Neural crest cell (in vitro differentiated cells): ENCODE measurements at regions not wholly inside any gene's neighbourhood (a gene's known extent, or its start where the extent isn't known, plus 50 kb on each side); places are given as distances from the start of the nearest gene placed in this dataset.

Experiments
- DNase-seq: peaks from one replicate; pipeline ENCODE4 v3.0.0; 2021; ENCODE audit warnings: low read depth, mixed read lengths, low spot score
- H3K27ac Mint-ChIP-seq: one replicate; pipeline ENCODE4 v1.8.0; 2021; ENCODE audit warnings: mild to moderate bottlenecking, mixed read lengths; ENCODE audit not compliant: unreplicated experiment
- H3K27me3 Mint-ChIP-seq: 2 replicates; pipeline ENCODE4 v1.8.0; 2021; ENCODE audit warnings: low read depth, mild to moderate bottlenecking, mixed read lengths
- H3K36me3 Mint-ChIP-seq: 2 replicates; pipeline ENCODE4 v1.8.0; 2021; ENCODE audit warnings: low read depth, mild to moderate bottlenecking, mixed read lengths
- H3K4me1 Mint-ChIP-seq: 2 replicates; pipeline ENCODE4 v1.8.0; 2021; ENCODE audit warnings: mixed read lengths
- H3K4me3 Mint-ChIP-seq: one replicate; pipeline ENCODE4 v1.8.0; 2021; ENCODE audit warnings: mild to moderate bottlenecking, mixed read lengths
- H3K9me3 Mint-ChIP-seq: 2 replicates; pipeline ENCODE4 v1.8.0; 2021; ENCODE audit warnings: mixed read lengths
- TF ChIP-seq, protein P1 (sequence below): fragments of 200-600 bp; sonication (generic); conservative IDR thresholded peaks from 2 replicates; pipeline ENCODE4 v1.5.0; 2021; ENCODE audit warnings: antibody characterized with exemption, mild to moderate bottlenecking

DNA sequence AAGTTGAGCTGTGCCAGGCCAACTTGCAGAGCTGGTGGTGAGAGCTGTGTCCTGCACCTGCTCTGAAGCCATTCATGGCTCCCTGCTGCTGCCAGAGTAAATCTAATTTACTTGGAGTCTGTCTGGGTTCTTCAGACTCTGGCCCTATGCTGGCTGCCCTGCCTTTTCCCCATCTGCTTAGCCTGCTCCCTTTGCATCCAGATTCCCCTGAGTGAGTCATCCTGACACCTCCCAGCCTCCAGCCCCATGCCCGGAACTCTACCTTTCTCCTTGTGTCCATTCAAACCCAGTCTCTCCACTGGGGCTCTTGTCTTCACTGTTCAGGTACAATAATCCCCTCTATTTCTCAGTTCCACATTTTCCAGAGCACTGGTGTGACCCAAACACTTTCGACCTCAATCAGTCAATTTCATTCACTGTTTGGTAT lies 434.4 kb upstream of the ZMIZ1 start:
- Mint-ChIP-seq H3K36me3 (no peaks in the 10 kb centered on the region), H3K27me3 (no peaks in the 10 kb centered on the region), H3K27ac (peak overlapping the region; percentile 7), H3K4me3 (no peak overlapping the region), H3K9me3 (peaks cover 3% of the 10 kb centered on the region), H3K4me1 (peaks cover 9% of the 10 kb centered on the region)
- TF ChIP-seq, protein P1, sequence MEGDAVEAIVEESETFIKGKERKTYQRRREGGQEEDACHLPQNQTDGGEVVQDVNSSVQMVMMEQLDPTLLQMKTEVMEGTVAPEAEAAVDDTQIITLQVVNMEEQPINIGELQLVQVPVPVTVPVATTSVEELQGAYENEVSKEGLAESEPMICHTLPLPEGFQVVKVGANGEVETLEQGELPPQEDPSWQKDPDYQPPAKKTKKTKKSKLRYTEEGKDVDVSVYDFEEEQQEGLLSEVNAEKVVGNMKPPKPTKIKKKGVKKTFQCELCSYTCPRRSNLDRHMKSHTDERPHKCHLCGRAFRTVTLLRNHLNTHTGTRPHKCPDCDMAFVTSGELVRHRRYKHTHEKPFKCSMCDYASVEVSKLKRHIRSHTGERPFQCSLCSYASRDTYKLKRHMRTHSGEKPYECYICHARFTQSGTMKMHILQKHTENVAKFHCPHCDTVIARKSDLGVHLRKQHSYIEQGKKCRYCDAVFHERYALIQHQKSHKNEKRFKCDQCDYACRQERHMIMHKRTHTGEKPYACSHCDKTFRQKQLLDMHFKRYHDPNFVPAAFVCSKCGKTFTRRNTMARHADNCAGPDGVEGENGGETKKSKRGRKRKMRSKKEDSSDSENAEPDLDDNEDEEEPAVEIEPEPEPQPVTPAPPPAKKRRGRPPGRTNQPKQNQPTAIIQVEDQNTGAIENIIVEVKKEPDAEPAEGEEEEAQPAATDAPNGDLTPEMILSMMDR, result no peak
- DNase-seq, result no peak

DNA sequence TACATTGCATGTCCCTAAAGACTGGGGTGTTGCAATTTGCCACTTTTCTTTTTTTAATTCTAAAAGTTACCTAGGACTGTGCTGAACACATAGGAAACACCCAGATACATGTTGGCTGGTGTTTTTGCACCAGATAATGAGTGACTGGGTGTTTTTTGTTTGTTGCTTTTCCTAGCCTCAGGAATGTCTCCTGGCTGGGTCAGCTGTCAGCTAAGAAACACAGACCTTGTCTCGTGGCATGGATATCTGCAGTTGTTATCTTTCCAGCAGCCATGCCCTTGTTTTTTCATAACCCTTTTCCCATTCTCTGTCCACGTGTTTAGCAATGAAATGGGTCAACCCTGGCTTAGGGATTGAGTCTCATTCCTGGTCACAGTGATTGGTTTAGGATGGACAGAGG lies 433.9 kb upstream of the ZMIZ1 start:
- Mint-ChIP-seq H3K4me1 (peaks cover 9% of the 10 kb centered on the region), H3K27ac (peak overlapping the region; percentile 7), H3K27me3 (no peaks in the 10 kb centered on the region), H3K4me3 (no peak overlapping the region), H3K9me3 (peaks cover 3% of the 10 kb centered on the region), H3K36me3 (no peaks in the 10 kb centered on the region)
- no peak for DNase-seq
- TF ChIP-seq, protein P1, result no peak

DNA sequence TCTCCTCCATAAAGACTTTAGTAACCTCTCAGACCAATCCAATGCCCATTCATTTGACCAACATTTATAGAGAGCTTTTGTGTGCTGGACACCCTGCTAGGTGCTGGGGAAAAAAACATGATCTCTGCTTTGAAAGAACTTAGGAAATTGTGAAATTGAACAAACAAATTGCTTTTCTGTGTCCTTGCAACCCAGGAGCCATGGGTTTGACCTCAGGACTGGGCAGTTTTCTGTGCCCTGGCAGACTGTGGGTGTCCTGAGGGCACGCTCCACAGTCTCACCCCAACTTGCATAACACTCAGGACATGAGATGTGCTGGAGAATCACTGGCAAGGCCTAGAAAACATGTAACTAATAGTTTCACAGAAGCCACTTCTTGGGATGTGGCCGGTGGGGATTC lies 429.1 kb upstream of the ZMIZ1 start:
- H3K27me3 Mint-ChIP-seq, result no peaks in the 10 kb centered on the region
- H3K27ac Mint-ChIP-seq, result no peak overlapping the region
- peaks cover 4% of the 10 kb centered on the region for H3K9me3 Mint-ChIP-seq
- no peaks in the 10 kb centered on the region for H3K36me3 Mint-ChIP-seq
- peaks cover 17% of the 10 kb centered on the region for H3K4me1 Mint-ChIP-seq
- no peak for DNase-seq
- no peak overlapping the region for H3K4me3 Mint-ChIP-seq
- TF ChIP-seq, protein P1, result no peak

DNA sequence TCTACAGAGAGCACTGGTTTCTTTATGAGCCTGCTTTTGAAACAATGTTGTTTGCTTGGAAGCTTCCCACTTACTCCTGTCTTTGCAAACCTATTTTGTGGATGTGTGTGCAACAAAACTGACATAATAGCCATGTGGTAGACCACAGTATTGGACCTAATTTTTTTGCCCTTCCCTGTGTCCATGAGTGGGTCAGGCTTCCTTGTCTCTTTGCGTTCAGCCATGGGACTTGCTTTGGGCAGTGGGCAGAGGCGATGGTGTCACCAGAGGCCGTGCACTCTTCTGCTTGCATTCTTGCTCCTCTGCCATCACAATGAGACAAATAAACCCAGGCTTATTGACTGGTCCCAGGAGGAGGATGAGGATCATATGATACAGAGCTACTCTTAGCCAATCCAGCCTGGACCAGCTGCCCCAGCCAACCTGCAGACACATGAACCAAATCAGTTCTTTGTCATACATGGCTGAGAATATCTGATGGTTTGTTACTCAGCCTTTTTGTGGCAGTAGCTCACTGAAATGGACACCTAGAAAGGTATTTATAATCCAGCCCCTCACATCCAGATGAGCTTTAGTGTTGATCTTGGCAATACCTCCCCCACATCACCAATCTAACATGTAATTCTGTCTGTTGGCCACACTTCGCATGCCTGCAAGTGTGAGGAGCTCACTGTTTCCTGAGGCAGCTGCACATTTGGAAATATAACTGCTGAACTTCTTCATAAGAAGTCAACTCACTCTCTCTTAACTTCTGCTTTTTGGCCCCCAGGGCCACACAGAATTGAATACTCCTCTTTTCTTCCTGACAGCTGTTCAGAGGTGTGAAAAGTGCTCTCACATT lies 427.8 kb upstream of the ZMIZ1 start:
- Mint-ChIP-seq H3K4me1 (peaks cover 16% of the 10 kb centered on the region), H3K9me3 (peaks cover 9% of the 10 kb centered on the region), H3K27me3 (no peaks in the 10 kb centered on the region), H3K4me3 (no peak overlapping the region), H3K36me3 (no peaks in the 10 kb centered on the region), H3K27ac (peak overlapping the region; percentile 68)
- TF ChIP-seq, protein P1, result no peak
- no peak for DNase-seq

DNA sequence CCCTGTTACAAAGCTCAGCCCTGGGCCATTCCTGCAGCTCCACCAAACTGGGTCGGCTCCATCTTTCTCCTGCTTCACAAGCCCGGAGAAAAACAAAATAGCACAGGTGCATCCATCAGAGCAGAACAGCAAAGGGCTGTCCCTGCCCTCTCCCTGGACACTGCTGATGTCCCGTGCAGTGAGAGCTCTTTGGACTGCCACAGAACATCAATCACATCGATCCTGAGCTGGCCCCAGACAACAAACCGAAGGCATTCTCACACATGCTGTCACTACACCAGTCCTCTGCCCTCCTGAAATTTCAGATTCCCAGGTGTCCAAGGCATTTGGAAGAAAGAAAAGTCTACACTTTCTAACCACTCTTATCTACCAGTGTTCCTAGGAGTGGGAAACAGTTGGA lies 427.1 kb upstream of the ZMIZ1 start:
- no peaks in the 10 kb centered on the region for H3K27me3 Mint-ChIP-seq
- H3K9me3 Mint-ChIP-seq, result peaks cover 9% of the 10 kb centered on the region
- no peak for DNase-seq
- TF ChIP-seq, protein P1, result no peak
- no peak overlapping the region for H3K4me3 Mint-ChIP-seq
- H3K27ac Mint-ChIP-seq, result peak overlapping the region; percentile 68
- H3K36me3 Mint-ChIP-seq, result no peaks in the 10 kb centered on the region
- H3K4me1 Mint-ChIP-seq, result peaks cover 16% of the 10 kb centered on the region
